Endothelial cell of umbilical vein (primary cell): ENCODE measurements at regions not wholly inside any gene's neighbourhood (a gene's known extent, or its start where the extent isn't known, plus 50 kb on each side); places are given as distances from the start of the nearest gene placed in this dataset.

Experiments used
- FOS ChIP-seq: IDR thresholded peaks from 2 replicates; pipeline ENCODE4 v1.6.1; 2011; ENCODE audit warnings: mild to moderate bottlenecking, low read length, moderate library complexity, borderline replicate concordance; ENCODE audit not compliant: insufficient read depth
- TF ChIP-seq, protein P1 (sequence below), 2 donors: IDR thresholded peaks; 1 replicate in 1 of 2; 2 replicates in 1 of 2; pipeline ENCODE4 v1.5.1; 2011; ENCODE audit warnings: low read length in 2 of 2, mild to moderate bottlenecking in 2 of 2, moderate library complexity in 2 of 2, control low read depth in 1 of 2, inconsistent platforms in 1 of 2, low read depth in 1 of 2; ENCODE audit not compliant: insufficient read depth in 1 of 2; ENCODE audit errors: extremely low read depth in 1 of 2
- TF ChIP-seq, protein P2 (sequence below): IDR thresholded peaks from 2 replicates; pipeline ENCODE4 v1.6.1; 2011; ENCODE audit not compliant: insufficient read depth, insufficient read length

GRCh38 chr18:10387399-10387798 lies 67.0 kb upstream of the APCDD1 start:
- TF ChIP-seq, protein P1, sequence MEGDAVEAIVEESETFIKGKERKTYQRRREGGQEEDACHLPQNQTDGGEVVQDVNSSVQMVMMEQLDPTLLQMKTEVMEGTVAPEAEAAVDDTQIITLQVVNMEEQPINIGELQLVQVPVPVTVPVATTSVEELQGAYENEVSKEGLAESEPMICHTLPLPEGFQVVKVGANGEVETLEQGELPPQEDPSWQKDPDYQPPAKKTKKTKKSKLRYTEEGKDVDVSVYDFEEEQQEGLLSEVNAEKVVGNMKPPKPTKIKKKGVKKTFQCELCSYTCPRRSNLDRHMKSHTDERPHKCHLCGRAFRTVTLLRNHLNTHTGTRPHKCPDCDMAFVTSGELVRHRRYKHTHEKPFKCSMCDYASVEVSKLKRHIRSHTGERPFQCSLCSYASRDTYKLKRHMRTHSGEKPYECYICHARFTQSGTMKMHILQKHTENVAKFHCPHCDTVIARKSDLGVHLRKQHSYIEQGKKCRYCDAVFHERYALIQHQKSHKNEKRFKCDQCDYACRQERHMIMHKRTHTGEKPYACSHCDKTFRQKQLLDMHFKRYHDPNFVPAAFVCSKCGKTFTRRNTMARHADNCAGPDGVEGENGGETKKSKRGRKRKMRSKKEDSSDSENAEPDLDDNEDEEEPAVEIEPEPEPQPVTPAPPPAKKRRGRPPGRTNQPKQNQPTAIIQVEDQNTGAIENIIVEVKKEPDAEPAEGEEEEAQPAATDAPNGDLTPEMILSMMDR (IDR thresholded peaks at IDR 0.05; ENCODE audit: extremely low read depth in 1 of 2, insufficient read depth in 1 of 2, low read depth in 1 of 2, low read length in 2 of 2) = no peak
- no peak for TF ChIP-seq FOS
- TF ChIP-seq, protein P2, sequence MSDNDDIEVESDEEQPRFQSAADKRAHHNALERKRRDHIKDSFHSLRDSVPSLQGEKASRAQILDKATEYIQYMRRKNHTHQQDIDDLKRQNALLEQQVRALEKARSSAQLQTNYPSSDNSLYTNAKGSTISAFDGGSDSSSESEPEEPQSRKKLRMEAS = no peak
